ENCODE measurements at regions not wholly inside any gene's neighbourhood (a gene's known extent, or its start where the extent isn't known, plus 50 kb on each side); places are given as distances from the start of the nearest gene placed in this dataset.
A peak's percentile ranks its signal among the peaks of the same experiment; 100 is the strongest.
"Not testable (repeated sequence)": the region's sequence is repeated elsewhere in the genome, so short reads cannot be mapped to it uniquely, and the experiment has no call there.

- no peak for TF ChIP-seq CTCF (IDR thresholded peaks at IDR 0.05; ENCODE audit: low read depth, low read length, missing control alignments)
- no peak for DNase-seq (ENCODE audit: low read depth)
- no peak overlapping the region for H3K4me3 ChIP-seq (ENCODE audit: low read depth, low read length)
Measured at GRCh38 chr6:131486608-131487007, 86.4 kb upstream of the ARG1 start.

GRCh38 chr6:131488780-131489179, 84.2 kb upstream of the ARG1 start:
- DNase-seq (ENCODE audit: low read depth) = no peak
- TF ChIP-seq CTCF (IDR thresholded peaks at IDR 0.05; ENCODE audit: low read depth, low read length, missing control alignments) = no peak
- no peak overlapping the region for H3K4me3 ChIP-seq (ENCODE audit: low read depth, low read length)

GRCh38 chr6:131490441-131490840, 82.6 kb upstream of the ARG1 start:
- no peak overlapping the region for H3K4me3 ChIP-seq (ENCODE audit: low read depth, low read length)
- TF ChIP-seq CTCF (IDR thresholded peaks at IDR 0.05; ENCODE audit: low read depth, low read length, missing control alignments) = no peak
- no peak for DNase-seq (ENCODE audit: low read depth)

- TF ChIP-seq CTCF (IDR thresholded peaks at IDR 0.05; ENCODE audit: low read depth, low read length, missing control alignments) = no peak
- DNase-seq (ENCODE audit: low read depth) = no peak
- H3K4me3 ChIP-seq (ENCODE audit: low read depth, low read length) = no peak overlapping the region
Measured at GRCh38 chr6:131492932-131493573, 80.0 kb upstream of the ARG1 start.

- H3K4me3 ChIP-seq (ENCODE audit: low read depth, low read length); DNase-seq (ENCODE audit: low read depth): not testable (repeated sequence)
Measured at GRCh38 chr6:131504387-131504786, 68.6 kb upstream of the ARG1 start.

GRCh38 chr6:131510094-131510493, 62.9 kb upstream of the ARG1 start:
- DNase-seq (ENCODE audit: low read depth) = peak; percentile 8
- no peak for TF ChIP-seq CTCF (IDR thresholded peaks at IDR 0.05; ENCODE audit: low read depth, low read length, missing control alignments)
- H3K4me3 ChIP-seq (ENCODE audit: low read depth, low read length) = no peak overlapping the region

GRCh38 chr6:131510591-131510990, 62.4 kb upstream of the ARG1 start:
- no peak for TF ChIP-seq CTCF (IDR thresholded peaks at IDR 0.05; ENCODE audit: low read depth, low read length, missing control alignments)
- DNase-seq (ENCODE audit: low read depth) = no peak
- no peak overlapping the region for H3K4me3 ChIP-seq (ENCODE audit: low read depth, low read length)
